H1 (cell line): ENCODE measurements at regions not wholly inside any gene's neighbourhood (a gene's known extent, or its start where the extent isn't known, plus 50 kb on each side); places are given as distances from the start of the nearest gene placed in this dataset.

ENCODE experiments used
- CTCF ChIA-PET: fragments of 300-600 bp; sonication (Branson Sonifier 250); formaldehyde crosslinking; loops from one replicate; lab custom pipeline; 2021; ENCODE audit not compliant: partially characterized antibody; lab: Charles Lee
- POLR2A ChIA-PET: fragments of 300-600 bp; sonication (Branson Sonifier 250); formaldehyde crosslinking; loops from one replicate; lab custom pipeline; 2021; ENCODE audit warnings: inconsistent platforms; ENCODE audit not compliant: partially characterized antibody; lab: Charles Lee
- DNase-seq, 2 experiments: peaks; one replicate each; pipeline versions ENCODE4 v3.0.0 to v3.0.0-alpha.2; 2010 to 2022; ENCODE audit warnings: low spot score in 2 of 2, low read depth in 1 of 2, mixed read lengths in 1 of 2
- FAIRE-seq: peaks from 2 replicates; lab custom pipeline; 2011; peaks lifted over from hg19 to GRCh38; lab: Jason Lieb, UNC
- H2AFZ ChIP-seq: 2 replicates; pipeline ENCODE4 v1.8.1; 2012; ENCODE audit warnings: low read length, inconsistent platforms
- H2AK5ac ChIP-seq: 2 replicates; pipeline ENCODE4 v1.6.1; 2013; ENCODE audit warnings: low read depth, low read length
- H2BK120ac ChIP-seq: replicated peaks from 2 replicates; pipeline ENCODE3; 2013; ENCODE audit warnings: low read depth, low read length, inconsistent platforms
- H2BK12ac ChIP-seq: 2 replicates; pipeline ENCODE4 v1.6.1; 2013; ENCODE audit warnings: low read depth, low read length
- H2BK15ac ChIP-seq: 2 replicates; pipeline ENCODE4 v1.6.1; 2013; ENCODE audit warnings: low read length
- H2BK20ac ChIP-seq: 2 replicates; pipeline ENCODE4 v1.6.1; 2013; ENCODE audit warnings: low read length
- H2BK5ac ChIP-seq: 2 replicates; pipeline ENCODE4 v1.6.1; 2013; ENCODE audit warnings: low read depth, low read length
- H3K14ac ChIP-seq: 2 replicates; pipeline ENCODE4 v1.6.1; 2013; ENCODE audit warnings: inconsistent platforms; ENCODE audit not compliant: insufficient read length
- H3K18ac ChIP-seq: 2 replicates; pipeline ENCODE4 v1.6.1; 2013; ENCODE audit warnings: low read length; ENCODE audit errors: extremely low read depth
- H3K23ac ChIP-seq: 2 replicates; pipeline ENCODE4 v1.6.1; 2013; ENCODE audit warnings: inconsistent platforms; ENCODE audit not compliant: insufficient read length
- H3K23me2 ChIP-seq: 2 replicates; pipeline ENCODE4 v1.6.1; 2013; ENCODE audit warnings: low read depth, low read length
- H3K27ac ChIP-seq: 2 replicates; pipeline ENCODE4 v1.6.1; 2011; ENCODE audit warnings: low read depth, low read length, inconsistent platforms
- H3K27me3 ChIP-seq, 4 experiments: replicated peaks in 1 of 4; 1 replicate in 1 of 4; 2 replicates in 3 of 4; pipeline versions ENCODE4 v1.6.1 to v1.8.1; 2011 to 2013; ENCODE audit warnings: low read length in 3 of 4, mild to moderate bottlenecking in 3 of 4, inconsistent platforms in 2 of 4, mixed read lengths in 2 of 4, moderate library complexity in 1 of 4; ENCODE audit not compliant: control insufficient read depth in 3 of 4, insufficient read depth in 3 of 4; ENCODE audit errors: extremely low read depth in 1 of 4
- H3K36me3 ChIP-seq, 4 experiments: 2 replicates each; pipeline versions ENCODE4 v1.6.1 to v1.8.1; 2011 to 2013; ENCODE audit warnings: mild to moderate bottlenecking in 4 of 4, low read length in 3 of 4, moderate library complexity in 2 of 4, control low read depth in 1 of 4, inconsistent platforms in 1 of 4; ENCODE audit not compliant: insufficient read depth in 4 of 4, control insufficient read depth in 2 of 4
- H3K4ac ChIP-seq: replicated peaks from 2 replicates; pipeline ENCODE3; 2013; ENCODE audit warnings: low read length, low read depth, mixed read lengths, inconsistent platforms; ENCODE audit not compliant: insufficient read length
- H3K4me1 ChIP-seq, 4 experiments: replicated peaks in 1 of 4; 1 replicate in 1 of 4; 2 replicates in 3 of 4; pipeline versions ENCODE4 v1.6.1 to v1.8.1; 2011 to 2013; ENCODE audit warnings: low read length in 3 of 4, inconsistent platforms in 2 of 4, mixed read lengths in 1 of 4; ENCODE audit not compliant: insufficient read depth in 4 of 4, control insufficient read depth in 3 of 4
- H3K4me2 ChIP-seq, 2 experiments: 2 replicates each; pipeline versions ENCODE4 v1.6.1 to v1.8.1; 2011 to 2013; ENCODE audit warnings: low read depth in 2 of 2, low read length in 2 of 2, control low read depth in 1 of 2, inconsistent platforms in 1 of 2, mild to moderate bottlenecking in 1 of 2; ENCODE audit not compliant: insufficient read depth in 1 of 2
- H3K4me3 ChIP-seq, 4 experiments: fragments of 200-600, 300-600 bp in 1 of 4; sonication (generic), shearing (Covaris generic), sonication (Bioruptor Twin) in 1 of 4; 2 replicates each; pipeline versions ENCODE4 v1.5.1 to v1.8.1; 2011 to 2016; ENCODE audit warnings: low read length in 4 of 4, low read depth in 3 of 4, control low read depth in 2 of 4, inconsistent platforms in 2 of 4, mild to moderate bottlenecking in 2 of 4, mixed read lengths in 1 of 4, moderate library complexity in 1 of 4; ENCODE audit not compliant: insufficient read depth in 2 of 4; ENCODE audit errors: extremely low read depth in 1 of 4
- H3K56ac ChIP-seq: replicated peaks from 2 replicates; pipeline ENCODE3; 2013; ENCODE audit warnings: low read depth, mild to moderate bottlenecking, mixed read lengths, low read length, inconsistent platforms; ENCODE audit not compliant: insufficient read length
- H3K79me1 ChIP-seq: 2 replicates; pipeline ENCODE4 v1.6.1; 2013; ENCODE audit warnings: low read depth, low read length, control low read depth
- H3K79me2 ChIP-seq, 2 experiments: 2 replicates each; pipeline versions ENCODE4 v1.6.1 to v1.8.1; 2012 to 2013; ENCODE audit warnings: low read length in 2 of 2, mild to moderate bottlenecking in 2 of 2, inconsistent platforms in 1 of 2; ENCODE audit not compliant: insufficient read depth in 2 of 2, control insufficient read depth in 1 of 2
- H3K9ac ChIP-seq, 4 experiments: replicated peaks in 1 of 4; 1 replicate in 1 of 4; 2 replicates in 3 of 4; pipeline versions ENCODE4 v1.6.1 to v1.8.1; 2011 to 2013; ENCODE audit warnings: low read depth in 3 of 4, low read length in 3 of 4, control low read depth in 2 of 4, mild to moderate bottlenecking in 2 of 4, moderate library complexity in 2 of 4, inconsistent platforms in 1 of 4; ENCODE audit errors: extremely low read depth in 1 of 4
- H3K9me3 ChIP-seq, 2 experiments: 2 replicates each; pipeline versions ENCODE4 v1.6.1 to v1.8.1; 2012 to 2013; ENCODE audit warnings: mild to moderate bottlenecking in 2 of 2, moderate library complexity in 2 of 2, control low read depth in 1 of 2, inconsistent platforms in 1 of 2, low read depth in 1 of 2, low read length in 1 of 2, mixed read lengths in 1 of 2; ENCODE audit not compliant: insufficient read depth in 2 of 2
- H4K20me1 ChIP-seq, 2 experiments: replicated peaks in 1 of 2; 2 replicates each; pipeline versions ENCODE3 to v1.8.1; 2011 to 2013; ENCODE audit warnings: inconsistent platforms in 2 of 2, low read length in 2 of 2, mild to moderate bottlenecking in 1 of 2; ENCODE audit not compliant: insufficient read depth in 2 of 2, control insufficient read depth in 1 of 2
- H4K5ac ChIP-seq: 2 replicates; pipeline ENCODE4 v1.6.1; 2013; ENCODE audit warnings: low read length, low read depth, mixed read lengths, inconsistent platforms; ENCODE audit not compliant: insufficient read length
- H4K8ac ChIP-seq: 2 replicates; pipeline ENCODE4 v1.8.0; 2013; ENCODE audit warnings: mild to moderate bottlenecking, moderate library complexity, low read length, inconsistent platforms; ENCODE audit not compliant: insufficient read depth; ENCODE audit errors: extremely low read depth
- H4K91ac ChIP-seq: replicated peaks from 2 replicates; pipeline ENCODE3; 2013; ENCODE audit warnings: low read length, mixed read lengths, inconsistent platforms; ENCODE audit not compliant: insufficient read length
- CHD1 ChIP-seq: IDR thresholded peaks from 2 replicates; pipeline ENCODE4 v1.6.1; 2012; ENCODE audit warnings: low read depth, low read length, improper control_type of control experiment
- CHD2 ChIP-seq: IDR thresholded peaks from 2 replicates; pipeline ENCODE4 v1.6.1; 2012; ENCODE audit warnings: low read length, improper control_type of control experiment
- CTBP2 ChIP-seq: IDR thresholded peaks from 2 replicates; pipeline ENCODE4 v1.7.0; 2011; ENCODE audit warnings: borderline replicate concordance, mild to moderate bottlenecking, moderate library complexity, mixed read lengths, low read length; ENCODE audit not compliant: insufficient read depth, insufficient read length
- GABPA ChIP-seq: IDR thresholded peaks from 2 replicates; pipeline ENCODE4 v1.6.1; 2011; ENCODE audit warnings: mild to moderate bottlenecking, low read length, moderate library complexity, borderline replicate concordance; ENCODE audit not compliant: insufficient read depth
- GTF2F1 ChIP-seq: IDR thresholded peaks from 2 replicates; pipeline ENCODE4 v1.6.1; 2012; ENCODE audit warnings: low read depth, low read length, improper control_type of control experiment, borderline replicate concordance
- PHF8 ChIP-seq: fragments of 200-600 bp; sonication (generic); conservative IDR thresholded peaks from 2 replicates; pipeline ENCODE4 v1.7.1; 2012; ENCODE audit warnings: low read depth, mild to moderate bottlenecking, inconsistent platforms, low read length, moderate library complexity
- POLR2A ChIP-seq, 2 experiments: IDR thresholded peaks; 1 replicate in 1 of 2; 2 replicates in 1 of 2; pipeline ENCODE4 v1.6.1; 2011; ENCODE audit warnings: low read depth in 2 of 2, low read length in 2 of 2, mild to moderate bottlenecking in 2 of 2; ENCODE audit errors: control extremely low read depth in 1 of 2
- RBBP5 ChIP-seq: IDR thresholded peaks from 2 replicates; pipeline ENCODE4 v1.7.1; 2012; ENCODE audit warnings: low read depth, mild to moderate bottlenecking, inconsistent platforms, low read length, moderate library complexity, borderline replicate concordance
- SIX5 ChIP-seq: IDR thresholded peaks from 2 replicates; pipeline ENCODE4 v1.6.1; 2011; ENCODE audit warnings: mild to moderate bottlenecking, low read depth, low read length
- WGBS, 2 experiments: shearing (Covaris generic) in 1 of 2; methylation state at CpG; one replicate each; pipeline versions ENCODE4 v1.1.6 to v1.1.7; 2013 to 2015; ENCODE audit warnings: low lambda C conversion rate in 2 of 2, mixed read lengths in 2 of 2, inconsistent platforms in 1 of 2, low coverage in 1 of 2, missing lambda C conversion rate in 1 of 2; ENCODE audit not compliant: insufficient replicate concordance in 2 of 2, insufficient coverage in 1 of 2, insufficient read length in 1 of 2; ENCODE audit errors: extremely low coverage in 1 of 2, missing lambda C conversion rate in 1 of 2; 5-methylcytosine and 5-hydroxymethylcytosine counted together

DNA sequence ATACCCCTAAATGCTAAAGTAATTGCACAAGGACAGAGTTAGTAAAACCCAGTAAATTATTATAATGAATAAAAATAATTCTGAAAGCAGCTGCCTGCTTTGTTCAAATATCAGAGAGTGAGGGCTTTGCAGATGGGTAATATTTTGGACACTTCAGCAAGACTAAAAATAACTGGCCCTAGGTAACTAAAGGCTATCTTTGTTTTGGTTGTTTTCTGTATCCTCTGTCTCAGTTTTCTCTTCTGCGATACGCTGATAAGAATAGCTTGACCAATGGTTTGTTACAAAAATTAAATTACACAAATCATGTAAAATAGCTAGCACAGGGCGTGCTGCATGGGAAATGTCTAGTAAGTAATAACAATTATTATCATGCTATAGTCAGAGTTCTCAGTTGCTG lies 204.7 kb downstream of the FGFR2 start:
- no peak overlapping the region for H3K4me2 ChIP-seq
- TF ChIP-seq PHF8 (no peak), CTBP2 (no peak), SIX5 (no peak), RBBP5 (no peak), GTF2F1 (no peak), GABPA (no peak), CHD1 (no peak), CHD2 (no peak), POLR2A (IDR thresholded peaks at IDR 0.05; ENCODE audit: control extremely low read depth in 1 of 2, low read depth in 2 of 2, low read length in 2 of 2) (no peak)
- TF ChIP-seq, all 59 proteins: peak for 0
- no peak overlapping the region for H4K91ac ChIP-seq
- 89% methylated on average over 3 of the region's 3 CpGs; no CpG with 5 or more reads in 1 of the 2 experiments for WGBS, 2 experiments
- no peak overlapping the region for H2BK15ac ChIP-seq
- H3K14ac ChIP-seq, result no peak overlapping the region
- no peak overlapping the region for H2BK12ac ChIP-seq
- DNase-seq, result no peak
- no peak overlapping the region for H3K56ac ChIP-seq
- H3K4ac ChIP-seq, result no peak overlapping the region
- POLR2A ChIA-PET, result no interaction called here
- no peak overlapping the region for H2AFZ ChIP-seq
- H3K4me1 ChIP-seq, result no peaks in the 10 kb centered on the region; a peak in 1 of 7 replicates
- H4K5ac ChIP-seq, result no peak overlapping the region
- no peak overlapping the region for H2BK120ac ChIP-seq
- no peak overlapping the region for H3K23ac ChIP-seq
- no peak overlapping the region for H2AK5ac ChIP-seq
- no peak overlapping the region for H2BK20ac ChIP-seq
- no peaks in the 10 kb centered on the region for H3K36me3 ChIP-seq
- H3K9me3 ChIP-seq, result no peaks in the 10 kb centered on the region
- no peak overlapping the region for H4K8ac ChIP-seq
- no peak overlapping the region for H3K9ac ChIP-seq
- H3K18ac ChIP-seq, result no peak overlapping the region
- no peaks in the 10 kb centered on the region for H3K27me3 ChIP-seq
- H3K79me1 ChIP-seq, result no peaks in the 10 kb centered on the region
- no peak for FAIRE-seq
- H3K27ac ChIP-seq, result no peak overlapping the region
- H3K23me2 ChIP-seq, result no peaks in the 10 kb centered on the region
- H2BK5ac ChIP-seq, result no peak overlapping the region
- CTCF ChIA-PET, result interaction anchor here (0.7 to 1.6 kb wide), 5 partner anchors 9 to 156 kb away, joined by 3 to 4 read pairs (median 3); no protein-coding TSS in a partner anchor
- no peaks in the 10 kb centered on the region for H3K79me2 ChIP-seq
- no peaks in the 10 kb centered on the region for H4K20me1 ChIP-seq
- H3K4me3 ChIP-seq, result no peak overlapping the region
